ENCODE measurements at regions not wholly inside any gene's neighbourhood (a gene's known extent, or its start where the extent isn't known, plus 50 kb on each side); places are given as distances from the start of the nearest gene placed in this dataset.
"Not testable (repeated sequence)": the region's sequence is repeated elsewhere in the genome, so short reads cannot be mapped to it uniquely, and the experiment has no call there.

DNA sequence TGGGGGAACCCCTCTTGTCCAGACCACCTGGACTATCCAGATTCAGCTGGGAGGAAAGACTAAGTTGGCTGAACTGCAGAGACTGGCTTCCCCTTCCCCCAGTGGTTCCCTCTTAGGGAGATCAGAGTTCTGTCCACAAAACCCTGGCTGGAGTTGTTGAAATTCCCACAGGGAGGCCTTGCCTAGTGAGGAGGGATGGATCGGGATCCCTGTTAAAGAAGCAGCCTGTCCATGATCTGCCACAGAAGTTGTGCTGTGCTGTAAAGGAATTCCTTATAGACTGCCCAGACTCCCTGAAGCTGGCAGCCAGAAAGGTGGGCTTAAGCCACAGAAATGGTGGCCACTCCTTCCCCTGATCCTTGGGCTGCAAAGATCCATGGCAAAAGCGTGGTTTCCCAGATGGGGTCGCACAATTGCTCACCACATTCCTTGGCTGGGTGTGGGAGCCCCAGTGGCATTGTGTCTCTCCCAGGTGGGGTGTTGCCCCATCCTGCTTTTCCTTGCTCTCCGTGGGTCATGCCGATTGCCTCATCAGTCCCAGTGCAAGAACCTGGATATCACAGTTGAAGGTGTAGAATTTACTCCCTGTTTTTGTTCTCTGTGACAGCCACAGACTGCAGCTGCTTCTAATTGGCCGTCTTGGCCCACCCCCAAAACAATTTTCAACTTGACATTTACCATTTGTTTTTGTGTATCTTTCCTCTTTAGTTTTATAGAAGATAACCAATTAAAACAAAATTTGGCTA lies 342.4 kb downstream of the FGF10 start:
- Histone ChIP-seq H3K27me3 (ENCODE audit: control insufficient read depth, insufficient read depth, low read length) (no peaks in the 10 kb centered on the region), H3K36me3 (ENCODE audit: control insufficient read depth, insufficient read depth, low read length) (no peaks in the 10 kb centered on the region), H3K4me3 (ENCODE audit: low read depth, low read length) (no peak overlapping the region)
- no peak for DNase-seq (ENCODE audit: low read depth)
- no peak for FAIRE-seq
- TF ChIP-seq, protein P1, sequence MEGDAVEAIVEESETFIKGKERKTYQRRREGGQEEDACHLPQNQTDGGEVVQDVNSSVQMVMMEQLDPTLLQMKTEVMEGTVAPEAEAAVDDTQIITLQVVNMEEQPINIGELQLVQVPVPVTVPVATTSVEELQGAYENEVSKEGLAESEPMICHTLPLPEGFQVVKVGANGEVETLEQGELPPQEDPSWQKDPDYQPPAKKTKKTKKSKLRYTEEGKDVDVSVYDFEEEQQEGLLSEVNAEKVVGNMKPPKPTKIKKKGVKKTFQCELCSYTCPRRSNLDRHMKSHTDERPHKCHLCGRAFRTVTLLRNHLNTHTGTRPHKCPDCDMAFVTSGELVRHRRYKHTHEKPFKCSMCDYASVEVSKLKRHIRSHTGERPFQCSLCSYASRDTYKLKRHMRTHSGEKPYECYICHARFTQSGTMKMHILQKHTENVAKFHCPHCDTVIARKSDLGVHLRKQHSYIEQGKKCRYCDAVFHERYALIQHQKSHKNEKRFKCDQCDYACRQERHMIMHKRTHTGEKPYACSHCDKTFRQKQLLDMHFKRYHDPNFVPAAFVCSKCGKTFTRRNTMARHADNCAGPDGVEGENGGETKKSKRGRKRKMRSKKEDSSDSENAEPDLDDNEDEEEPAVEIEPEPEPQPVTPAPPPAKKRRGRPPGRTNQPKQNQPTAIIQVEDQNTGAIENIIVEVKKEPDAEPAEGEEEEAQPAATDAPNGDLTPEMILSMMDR (IDR thresholded peaks at IDR 0.05; ENCODE audit: insufficient read depth, low read length, severe bottlenecking): no peak

DNA sequence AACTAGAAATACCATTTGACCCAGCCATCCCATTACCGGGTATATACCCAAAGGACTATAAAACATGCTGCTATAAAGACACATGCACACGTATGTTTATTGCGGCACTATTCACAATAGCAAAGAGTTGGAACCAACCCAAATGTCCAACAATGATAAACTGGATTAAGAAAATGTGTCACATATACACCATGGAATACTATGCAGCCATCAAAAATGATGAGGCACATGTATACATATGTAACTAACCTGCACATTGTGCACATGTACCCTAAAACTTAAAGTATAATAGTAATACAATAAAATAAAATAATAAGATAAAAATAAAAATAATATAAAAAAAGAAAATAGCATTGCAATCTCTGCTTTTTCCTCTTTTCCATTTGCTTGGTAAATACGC lies 344.7 kb downstream of the FGF10 start:
- not testable (repeated sequence) for DNase-seq (ENCODE audit: low read depth); H3K4me3 ChIP-seq (ENCODE audit: low read depth, low read length); FAIRE-seq; H3K27me3 ChIP-seq (ENCODE audit: control insufficient read depth, insufficient read depth, low read length); H3K36me3 ChIP-seq (ENCODE audit: control insufficient read depth, insufficient read depth, low read length)

DNA sequence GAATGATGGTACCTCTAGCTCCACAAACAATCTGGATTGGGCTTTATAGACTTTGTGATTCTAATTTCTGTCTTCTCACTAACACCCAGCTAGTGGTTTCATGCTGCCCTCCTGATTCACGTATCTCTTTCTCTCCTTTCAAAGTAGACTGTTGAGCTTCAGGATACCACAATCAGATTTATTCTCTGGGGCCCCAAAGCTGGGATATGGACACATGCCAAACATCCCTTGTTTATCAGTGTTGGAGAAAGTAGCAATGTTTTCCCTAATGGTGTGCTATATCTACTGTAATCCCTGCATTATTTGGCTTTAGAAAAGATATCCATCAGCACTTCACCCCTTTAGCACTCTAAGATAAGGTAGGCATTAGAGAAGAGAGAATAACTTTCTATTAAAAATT lies 361.0 kb downstream of the FGF10 start:
- DNase-seq (ENCODE audit: low read depth): no peak
- Histone ChIP-seq H3K4me3 (ENCODE audit: low read depth, low read length) (no peak overlapping the region), H3K36me3 (ENCODE audit: control insufficient read depth, insufficient read depth, low read length) (no peaks in the 10 kb centered on the region), H3K27me3 (ENCODE audit: control insufficient read depth, insufficient read depth, low read length) (no peaks in the 10 kb centered on the region)
- no peak for FAIRE-seq
- TF ChIP-seq, protein P1 (IDR thresholded peaks at IDR 0.05; ENCODE audit: insufficient read depth, low read length, severe bottlenecking): no peak

DNA sequence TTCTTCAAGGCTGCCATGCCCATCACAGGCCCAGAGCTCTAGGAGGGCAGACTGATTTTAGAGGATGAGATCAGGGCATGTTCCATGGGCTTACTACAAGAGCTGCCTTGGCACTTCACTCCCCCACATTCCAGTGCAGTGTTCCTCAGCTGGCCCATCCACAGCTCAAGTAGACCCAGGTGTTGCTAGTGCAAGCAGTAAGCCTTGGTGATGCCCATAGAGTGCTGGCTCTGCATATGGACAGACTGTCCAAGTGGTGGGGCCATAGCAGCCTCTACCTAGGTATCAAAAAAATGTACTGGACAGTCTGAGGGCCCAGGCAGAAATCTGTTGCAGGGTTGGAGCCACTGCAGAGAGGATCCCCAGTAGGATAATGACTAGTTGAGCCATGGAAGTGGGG lies 366.6 kb downstream of the FGF10 start:
- TF ChIP-seq, protein P1 (IDR thresholded peaks at IDR 0.05; ENCODE audit: insufficient read depth, low read length, severe bottlenecking): no peak
- Histone ChIP-seq H3K27me3 (ENCODE audit: control insufficient read depth, insufficient read depth, low read length) (no peaks in the 10 kb centered on the region), H3K36me3 (ENCODE audit: control insufficient read depth, insufficient read depth, low read length) (no peaks in the 10 kb centered on the region), H3K4me3 (ENCODE audit: low read depth, low read length) (no peak overlapping the region)
- no peak for DNase-seq (ENCODE audit: low read depth)
- FAIRE-seq: no peak

DNA sequence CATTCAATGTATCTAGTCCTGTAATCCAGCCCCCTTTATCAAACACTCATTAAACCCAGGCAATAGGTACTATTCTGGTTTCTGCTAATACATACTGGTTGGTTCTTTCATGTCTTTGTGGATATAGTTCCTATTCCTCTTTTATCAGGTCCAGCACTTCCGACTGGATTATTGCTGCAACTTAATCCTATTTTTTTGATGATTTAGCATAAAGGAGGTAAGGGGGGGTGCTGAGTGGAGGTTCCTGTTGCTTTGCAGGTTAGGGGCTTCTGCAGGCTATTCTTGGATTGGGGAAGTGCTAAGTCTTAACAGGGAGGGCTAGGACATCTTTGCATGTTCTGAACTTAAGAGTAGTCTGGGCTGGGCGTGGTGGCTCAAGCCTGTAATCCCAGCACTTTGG lies 377.7 kb downstream of the FGF10 start:
- FAIRE-seq: no peak
- no peak for DNase-seq (ENCODE audit: low read depth)
- H3K4me3 ChIP-seq (ENCODE audit: low read depth, low read length): no peak overlapping the region
- H3K27me3 ChIP-seq (ENCODE audit: control insufficient read depth, insufficient read depth, low read length): no peaks in the 10 kb centered on the region
- H3K36me3 ChIP-seq (ENCODE audit: control insufficient read depth, insufficient read depth, low read length): no peaks in the 10 kb centered on the region
- TF ChIP-seq, protein P1 (IDR thresholded peaks at IDR 0.05; ENCODE audit: insufficient read depth, low read length, severe bottlenecking): no peak

DNA sequence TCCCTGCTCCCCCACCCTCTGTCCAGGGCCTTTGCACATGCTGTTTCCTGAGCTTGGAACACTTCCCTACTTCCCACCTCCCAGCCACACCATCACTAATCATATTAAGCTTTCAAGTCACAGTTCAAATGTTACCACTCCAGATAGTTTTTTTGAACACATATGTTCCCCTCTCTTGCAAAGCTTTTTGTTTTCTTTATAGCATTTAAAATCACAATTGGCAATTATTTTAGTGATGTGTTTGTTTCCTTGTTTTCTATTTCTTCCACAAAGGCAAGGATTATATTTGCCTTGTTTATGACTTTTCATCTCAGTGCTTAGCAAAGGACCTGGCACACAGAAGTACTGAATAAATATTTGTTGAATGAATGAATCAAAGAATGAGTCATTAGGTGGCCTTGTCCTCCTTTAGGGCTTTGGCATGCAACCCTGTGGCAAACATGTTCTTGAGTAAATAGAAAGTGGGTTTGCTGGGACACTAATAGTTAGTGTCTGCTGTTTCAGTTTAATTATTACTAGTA lies 386.8 kb downstream of the FGF10 start:
- Histone ChIP-seq H3K4me3 (ENCODE audit: low read depth, low read length) (no peak overlapping the region), H3K36me3 (ENCODE audit: control insufficient read depth, insufficient read depth, low read length) (no peaks in the 10 kb centered on the region), H3K27me3 (ENCODE audit: control insufficient read depth, insufficient read depth, low read length) (no peaks in the 10 kb centered on the region)
- TF ChIP-seq, protein P1 (IDR thresholded peaks at IDR 0.05; ENCODE audit: insufficient read depth, low read length, severe bottlenecking): no peak
- FAIRE-seq (no peak), DNase-seq (ENCODE audit: low read depth) (peak; percentile 59)
